ENCODE measurements at regions not wholly inside any gene's neighbourhood (a gene's known extent, or its start where the extent isn't known, plus 50 kb on each side); places are given as distances from the start of the nearest gene placed in this dataset.

DNA sequence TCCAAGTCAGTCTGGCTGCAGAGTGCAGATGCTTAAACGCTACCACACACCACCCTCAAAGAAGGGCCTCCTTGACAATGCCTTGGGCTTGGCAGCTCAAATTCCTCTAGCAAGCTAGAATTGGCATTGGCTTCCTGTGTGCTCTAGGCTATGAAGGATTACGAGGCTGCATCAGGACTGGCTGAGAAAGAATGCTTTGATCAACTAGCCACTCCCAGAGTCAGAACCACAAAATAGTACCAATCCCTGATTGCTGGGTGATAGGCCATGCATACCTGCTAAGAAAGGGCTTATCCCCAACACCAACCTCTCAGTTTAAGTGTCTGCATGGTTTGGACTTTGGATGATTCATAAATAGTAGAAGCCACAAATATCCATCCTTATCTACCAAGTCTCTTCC, 504.9 kb downstream of the OMA1 start:
- TF ChIP-seq, protein P1, sequence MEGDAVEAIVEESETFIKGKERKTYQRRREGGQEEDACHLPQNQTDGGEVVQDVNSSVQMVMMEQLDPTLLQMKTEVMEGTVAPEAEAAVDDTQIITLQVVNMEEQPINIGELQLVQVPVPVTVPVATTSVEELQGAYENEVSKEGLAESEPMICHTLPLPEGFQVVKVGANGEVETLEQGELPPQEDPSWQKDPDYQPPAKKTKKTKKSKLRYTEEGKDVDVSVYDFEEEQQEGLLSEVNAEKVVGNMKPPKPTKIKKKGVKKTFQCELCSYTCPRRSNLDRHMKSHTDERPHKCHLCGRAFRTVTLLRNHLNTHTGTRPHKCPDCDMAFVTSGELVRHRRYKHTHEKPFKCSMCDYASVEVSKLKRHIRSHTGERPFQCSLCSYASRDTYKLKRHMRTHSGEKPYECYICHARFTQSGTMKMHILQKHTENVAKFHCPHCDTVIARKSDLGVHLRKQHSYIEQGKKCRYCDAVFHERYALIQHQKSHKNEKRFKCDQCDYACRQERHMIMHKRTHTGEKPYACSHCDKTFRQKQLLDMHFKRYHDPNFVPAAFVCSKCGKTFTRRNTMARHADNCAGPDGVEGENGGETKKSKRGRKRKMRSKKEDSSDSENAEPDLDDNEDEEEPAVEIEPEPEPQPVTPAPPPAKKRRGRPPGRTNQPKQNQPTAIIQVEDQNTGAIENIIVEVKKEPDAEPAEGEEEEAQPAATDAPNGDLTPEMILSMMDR (IDR thresholded peaks at IDR 0.05): no peak
- no peak for TF ChIP-seq ZFX (IDR thresholded peaks at IDR 0.05; ENCODE audit: borderline replicate concordance)

Data from 22Rv1 (cell line).